Forelimb muscle (tissue), 1 donor: ENCODE measurements at regions not wholly inside any gene's neighbourhood (a gene's known extent, or its start where the extent isn't known, plus 50 kb on each side); places are given as distances from the start of the nearest gene placed in this dataset.

Source experiments
- DNase-seq: peaks from one replicate; pipeline ENCODE4 v3.0.0-alpha.2; 2013; ENCODE audit warnings: low read depth

DNA sequence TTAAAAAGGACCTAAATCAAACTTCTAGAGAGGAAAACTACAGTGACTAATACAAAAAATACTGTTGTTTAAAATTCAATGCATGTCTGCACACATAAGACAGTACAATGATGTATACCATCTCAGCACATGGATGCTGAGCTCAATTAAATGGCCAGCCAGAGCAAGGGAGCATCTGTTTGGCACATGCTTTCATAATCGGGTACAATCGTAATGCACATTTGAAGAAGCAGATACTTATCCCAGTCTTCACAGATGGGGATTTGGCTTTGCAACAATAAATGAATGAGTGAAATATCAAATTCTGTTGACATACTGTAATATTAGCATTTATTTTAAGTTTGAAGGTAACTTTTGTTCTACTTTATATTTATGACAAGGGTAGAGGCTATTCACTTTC lies 187.8 kb downstream of the CRPPA start:
- DNase-seq, result no peak

DNA sequence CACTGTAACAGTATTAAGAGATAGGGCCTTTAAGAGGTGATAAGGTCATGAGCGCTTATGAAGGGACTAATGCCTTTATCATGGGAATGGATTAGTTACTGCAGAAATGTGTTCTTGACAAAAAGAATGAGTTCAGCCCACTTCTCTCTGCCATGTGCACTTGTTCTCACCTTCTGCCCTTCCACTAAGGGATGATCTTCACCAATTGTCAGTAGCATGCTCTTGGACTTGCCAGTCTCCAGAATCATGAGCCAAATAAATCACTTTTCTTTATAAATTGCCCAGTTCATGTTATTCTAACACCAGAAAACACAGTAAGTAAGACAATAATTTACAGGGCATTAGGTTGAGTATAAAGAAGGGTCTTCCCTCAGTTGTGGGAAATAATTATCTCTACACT lies 189.1 kb downstream of the CRPPA start:
- no peak for DNase-seq

DNA sequence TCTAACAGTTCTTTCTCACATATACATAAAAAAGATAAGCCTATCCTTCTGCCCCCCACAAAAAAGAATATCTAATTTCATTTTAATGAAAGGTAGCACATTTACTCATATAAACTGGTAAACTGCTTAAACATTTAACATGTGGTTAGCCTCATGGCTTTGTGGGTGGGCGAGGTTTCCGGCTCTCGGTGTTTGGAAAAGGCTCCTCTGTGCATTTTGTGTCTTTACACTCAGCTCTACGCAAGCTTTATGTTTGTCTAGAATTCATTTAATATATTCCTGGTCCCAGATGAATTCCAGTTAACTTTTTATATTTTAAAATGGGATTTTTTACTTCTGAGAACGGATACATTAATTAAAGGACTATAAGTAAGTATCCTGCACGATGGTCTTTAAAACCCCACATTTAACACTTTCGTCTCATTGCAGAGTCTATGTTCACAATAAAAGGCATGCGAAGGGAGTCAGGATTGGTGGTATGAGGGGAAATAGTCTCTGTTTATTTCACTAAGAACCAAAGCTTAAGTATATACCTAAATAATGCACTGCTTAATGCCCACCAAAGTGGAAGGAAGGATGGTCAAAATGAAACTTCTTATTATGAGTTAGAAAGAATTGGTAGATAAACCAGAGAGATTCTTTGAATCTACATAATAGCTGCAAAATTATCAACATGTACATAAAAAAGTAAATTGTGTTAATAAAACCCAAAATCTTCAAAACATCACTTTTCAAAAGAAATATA lies 197.2 kb downstream of the CRPPA start:
- DNase-seq, result no peak

DNA sequence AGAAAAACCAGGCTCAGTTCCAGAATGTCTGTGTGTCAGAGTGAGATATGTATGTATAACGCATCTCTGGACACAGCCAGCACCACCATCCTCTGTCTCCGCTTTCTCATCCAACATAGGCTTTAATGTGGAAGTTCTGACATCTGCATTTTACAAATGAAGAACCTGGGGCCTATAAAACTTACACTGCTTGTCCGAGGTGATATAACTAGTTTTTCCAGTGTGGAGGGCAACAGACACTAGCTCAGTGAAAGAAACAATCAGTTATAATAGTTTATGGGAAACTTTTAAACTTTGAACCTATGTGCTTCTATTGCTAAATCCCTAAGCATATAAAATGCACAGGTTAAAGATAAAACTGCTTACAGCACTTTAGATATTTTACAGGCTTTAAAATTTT lies 208.7 kb downstream of the CRPPA start:
- no peak for DNase-seq

DNA sequence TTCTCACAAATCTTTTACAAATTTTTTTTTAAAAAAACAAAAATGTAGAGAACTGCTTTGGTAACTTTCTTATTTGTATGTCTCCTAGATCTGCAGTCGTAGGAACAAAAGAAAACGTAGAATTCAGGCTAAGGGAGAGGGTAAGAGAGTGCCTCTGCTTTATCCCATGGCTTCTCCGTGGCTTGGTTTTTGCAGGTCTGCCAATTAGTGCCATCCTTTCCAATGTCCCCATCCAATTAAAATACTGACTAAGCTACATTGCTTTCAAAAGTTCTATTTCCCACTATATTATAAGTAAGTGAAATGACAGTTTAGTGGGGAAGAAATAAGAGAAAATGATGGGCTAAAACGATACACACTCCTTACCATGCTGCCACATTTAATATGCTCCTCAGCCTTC lies 209.3 kb downstream of the CRPPA start:
- DNase-seq, result no peak

DNA sequence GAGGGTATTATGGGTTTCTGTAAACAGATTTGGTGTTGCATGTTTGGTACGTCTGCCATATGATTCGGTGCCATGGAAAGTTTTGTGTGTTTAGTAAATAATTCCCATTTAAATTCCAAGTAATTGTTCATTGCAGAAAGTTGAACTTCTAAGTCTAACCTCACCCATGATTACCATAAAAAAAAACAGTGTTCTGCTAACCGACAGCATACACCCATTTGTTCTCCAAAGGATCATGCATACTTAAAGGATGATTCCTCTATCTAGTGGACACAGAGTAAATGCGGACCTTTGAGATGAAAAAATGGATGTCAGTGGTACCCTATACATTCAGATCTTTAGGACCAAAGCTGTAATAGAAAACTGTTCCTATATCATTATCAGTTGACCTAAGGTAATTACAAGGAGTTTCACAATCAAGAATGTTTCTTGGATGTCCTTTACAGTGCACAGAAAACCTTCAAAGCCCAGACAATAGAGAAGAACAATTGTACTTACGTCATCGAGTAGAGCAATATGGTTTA lies 209.9 kb downstream of the CRPPA start:
- no peak for DNase-seq

DNA sequence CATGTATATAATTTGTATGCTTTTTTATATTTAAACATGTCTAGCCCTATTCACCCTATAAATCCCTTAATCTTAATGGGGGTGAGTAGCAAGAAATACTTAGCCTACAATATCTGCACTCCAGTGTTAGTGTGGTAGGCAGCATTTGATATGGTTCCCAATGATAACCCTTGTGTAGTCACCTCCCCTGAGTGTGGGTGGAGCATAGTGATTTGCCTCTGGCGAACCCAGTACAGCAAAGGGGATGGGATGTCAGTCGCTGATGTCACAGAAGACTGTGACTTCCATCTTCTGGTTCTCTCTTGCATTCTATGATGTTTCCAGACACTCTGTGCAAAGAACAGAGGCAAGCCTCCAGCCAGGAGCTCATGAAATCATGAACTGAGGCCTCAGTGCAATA lies 211.2 kb downstream of the CRPPA start:
- DNase-seq, result no peak

DNA sequence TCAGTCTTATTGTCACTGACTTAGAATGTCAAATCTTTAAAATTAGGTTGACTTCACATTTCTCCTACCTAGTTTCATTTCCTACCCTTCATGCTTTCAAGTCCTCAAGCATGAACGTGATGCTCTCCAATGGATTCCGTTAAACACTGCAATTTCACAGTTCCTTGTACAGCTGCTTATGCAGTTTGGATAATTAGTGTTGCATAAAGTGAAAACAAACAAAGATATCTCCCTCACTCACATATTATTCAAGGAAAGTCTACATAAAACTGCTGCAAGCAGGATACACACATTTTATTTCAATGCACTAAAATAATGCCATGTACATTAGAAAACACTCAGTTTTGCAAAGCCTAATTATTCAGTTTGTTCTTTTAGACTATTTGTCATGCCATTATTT lies 214.0 kb downstream of the CRPPA start:
- DNase-seq, result no peak

DNA sequence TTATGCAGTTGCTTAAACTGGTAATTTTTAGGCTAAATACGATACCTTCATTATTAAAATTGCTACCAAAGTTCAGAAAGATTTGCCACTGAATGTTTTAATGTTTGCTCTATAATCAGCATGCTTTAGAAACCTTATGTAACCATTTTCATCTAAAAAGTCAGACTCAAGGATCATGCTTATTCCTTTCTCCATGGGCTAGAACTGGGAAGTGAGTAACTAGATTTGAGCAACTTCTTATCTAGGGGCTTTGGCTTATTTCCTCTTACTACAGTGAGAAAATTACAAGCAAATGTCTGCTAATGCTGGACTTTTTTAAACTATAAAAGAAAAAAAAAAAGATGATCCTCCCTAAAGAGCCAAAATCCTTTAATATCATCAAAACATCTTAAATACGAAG lies 215.9 kb downstream of the CRPPA start:
- no peak for DNase-seq

DNA sequence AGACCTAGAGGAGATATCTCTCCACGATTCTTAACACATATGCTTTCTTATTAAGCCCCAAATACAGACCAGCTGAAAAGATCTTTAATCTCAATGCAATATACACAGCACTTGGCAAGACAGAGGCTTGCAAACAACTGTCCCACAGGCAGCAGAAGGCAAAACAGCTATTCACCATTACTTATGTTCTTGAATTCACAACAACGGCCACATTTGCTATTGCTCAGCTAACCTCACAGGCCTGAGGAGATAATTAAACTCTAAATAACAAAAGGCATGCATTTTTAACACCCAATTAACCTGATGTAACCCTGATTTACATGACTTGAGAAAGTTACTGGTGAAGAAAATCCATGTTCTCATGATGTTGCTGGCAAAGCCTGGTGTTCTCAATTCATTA lies 216.4 kb downstream of the CRPPA start:
- DNase-seq, result no peak

DNA sequence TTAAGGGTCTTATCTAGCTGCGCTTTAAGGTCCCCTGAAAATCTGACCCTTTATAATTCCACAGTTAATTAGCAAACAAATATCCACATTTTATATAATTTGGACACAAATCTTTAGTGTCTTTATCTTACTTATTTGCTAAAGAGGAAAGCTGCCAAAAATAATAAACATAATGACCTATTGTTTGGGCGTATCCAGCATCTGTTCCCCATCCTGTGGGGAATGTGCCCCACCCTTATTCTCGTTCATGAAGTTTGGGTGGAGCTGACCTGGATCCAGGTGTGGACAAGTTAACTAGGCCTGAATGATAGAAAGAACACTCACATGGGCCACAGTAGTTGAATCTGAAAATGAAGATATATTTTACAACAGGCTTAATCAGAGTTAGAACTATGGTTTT lies 218.3 kb downstream of the CRPPA start:
- DNase-seq, result no peak

DNA sequence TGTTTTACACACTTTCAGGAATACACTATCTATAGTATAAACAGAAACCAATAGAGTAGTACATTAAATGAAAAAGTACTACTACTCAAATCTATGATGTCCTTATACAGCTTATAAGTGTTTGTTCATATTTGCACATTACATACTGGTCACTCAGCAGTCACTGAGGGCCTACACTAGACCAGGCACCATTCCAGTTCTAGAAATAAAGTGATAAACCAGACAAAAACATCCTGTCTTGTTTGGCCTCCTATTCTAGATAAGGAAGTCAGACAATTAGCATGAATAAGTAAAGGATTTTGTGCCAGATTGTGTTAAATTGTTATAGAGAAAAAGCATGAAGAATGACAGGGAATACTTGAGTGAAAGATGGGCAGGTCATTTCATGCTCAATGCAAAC lies 219.0 kb downstream of the CRPPA start:
- no peak for DNase-seq

DNA sequence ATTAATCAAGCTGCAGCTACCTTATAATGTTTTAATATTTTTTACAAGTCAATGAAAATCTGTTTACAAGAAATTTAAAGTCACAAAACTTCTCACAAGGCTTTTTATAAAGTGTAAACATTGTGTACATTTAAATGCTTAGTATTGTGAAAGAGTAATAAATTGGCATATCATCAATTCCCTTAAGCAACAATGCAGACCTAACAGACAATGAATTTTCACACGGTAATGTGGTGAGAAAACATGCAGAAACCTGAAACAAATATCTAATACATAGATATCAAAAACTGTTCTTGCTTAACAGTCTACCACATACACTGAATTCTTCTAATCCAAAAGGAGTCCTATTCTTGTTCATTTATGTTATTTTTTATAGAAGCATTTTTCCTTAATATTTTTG lies 220.7 kb downstream of the CRPPA start:
- DNase-seq, result no peak

DNA sequence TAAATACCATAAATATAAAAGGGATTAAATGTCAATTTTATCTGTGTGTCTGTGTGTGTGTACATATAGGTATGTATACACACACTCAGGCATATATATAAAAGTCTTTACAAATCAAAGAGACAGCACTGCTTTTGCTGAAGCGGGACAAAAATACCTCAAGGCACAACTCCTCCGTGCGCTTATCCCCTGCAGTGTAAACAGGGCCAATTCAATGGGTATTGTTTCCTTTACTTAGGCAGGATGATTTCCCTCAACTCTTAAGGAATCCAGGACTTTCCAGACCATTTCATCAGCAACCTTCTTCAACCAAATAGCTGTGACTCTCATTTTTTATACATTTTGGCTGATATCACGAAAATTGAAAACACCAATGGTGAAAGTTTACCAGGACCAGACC lies 227.7 kb downstream of the CRPPA start:
- no peak for DNase-seq

DNA sequence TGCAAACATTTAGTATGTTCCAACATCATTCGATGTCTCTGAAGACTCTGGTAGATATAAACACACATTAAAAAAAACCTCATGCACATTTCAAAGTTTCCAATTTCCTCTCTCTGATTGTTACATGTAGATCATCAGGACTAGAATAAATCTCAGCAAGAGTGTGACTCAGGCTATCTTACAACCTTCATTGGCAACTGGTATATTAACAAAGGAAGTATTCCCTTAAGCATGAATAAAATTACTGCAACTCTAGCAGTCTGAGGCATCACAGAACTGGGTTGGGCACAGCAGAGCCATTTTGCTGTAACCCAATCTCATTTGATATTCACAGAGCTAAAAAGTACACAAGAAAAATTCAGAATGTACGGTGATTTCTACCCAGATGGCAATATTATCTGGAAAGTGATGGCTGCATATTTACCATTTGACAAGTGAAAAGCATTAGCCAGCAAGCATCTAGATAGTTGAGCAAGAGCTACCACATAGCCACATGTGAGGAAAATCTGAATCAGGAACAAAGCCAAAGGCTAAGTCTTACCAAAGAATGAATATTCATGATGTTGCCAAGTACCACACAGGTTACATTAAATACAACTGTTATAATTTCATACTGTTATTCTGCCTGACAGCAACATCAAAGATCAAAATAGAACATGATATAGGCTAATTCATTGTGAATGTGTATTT lies 232.2 kb downstream of the CRPPA start:
- no peak for DNase-seq

DNA sequence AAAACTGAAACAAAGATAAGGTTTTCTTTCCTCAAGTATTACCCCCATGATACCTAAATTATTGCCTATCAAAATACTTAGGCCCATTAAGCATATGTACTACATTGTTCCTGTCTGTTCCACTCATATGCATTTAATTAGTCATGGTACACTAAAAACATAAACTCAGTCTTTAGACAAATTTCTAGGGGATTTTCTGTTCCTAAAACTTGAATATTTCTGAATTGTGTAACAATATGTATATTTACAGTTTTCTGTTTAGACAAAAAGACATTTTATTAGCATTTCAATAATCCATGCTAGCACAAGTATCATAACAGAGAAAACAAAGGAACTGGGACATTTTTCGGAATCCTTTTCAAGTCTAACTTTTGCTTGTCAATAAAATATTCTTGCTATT lies 234.2 kb downstream of the CRPPA start:
- no peak for DNase-seq

DNA sequence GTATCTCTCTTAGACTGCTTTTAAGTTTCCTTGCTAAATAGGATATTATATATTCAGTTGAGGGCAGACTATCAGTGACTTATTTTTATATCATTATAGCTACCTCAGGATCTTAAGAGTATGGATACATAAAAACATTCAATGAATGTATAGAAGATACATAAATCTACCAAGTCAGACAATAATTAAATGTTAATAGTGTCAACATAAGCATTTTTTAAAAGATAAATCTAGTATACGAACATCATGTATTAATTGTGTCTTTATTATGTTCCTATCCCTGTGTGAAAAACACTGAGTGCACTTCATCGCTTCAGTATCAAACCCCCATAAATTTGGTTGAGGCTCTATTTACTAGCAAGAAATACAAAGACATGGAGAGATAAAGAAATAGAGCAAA lies 242.8 kb downstream of the CRPPA start:
- DNase-seq, result no peak

DNA sequence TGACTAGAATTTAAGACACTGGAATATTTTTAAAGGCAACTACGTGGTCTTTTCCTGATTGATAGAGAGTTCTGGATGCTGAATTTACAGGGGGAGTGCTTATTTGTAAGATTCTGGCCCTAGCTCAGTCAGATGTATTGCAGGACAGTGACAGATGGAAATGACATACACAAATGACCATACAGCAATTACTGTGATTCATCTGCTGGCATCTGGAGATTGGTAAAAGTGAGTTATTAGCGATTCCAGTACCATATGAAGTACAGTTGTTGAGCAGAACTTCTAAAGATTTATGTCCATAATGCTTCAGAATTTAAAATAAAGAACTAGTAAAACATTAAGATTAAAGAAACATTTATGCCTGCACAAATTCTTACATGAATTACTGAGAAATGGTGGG lies 243.2 kb downstream of the CRPPA start:
- no peak for DNase-seq

DNA sequence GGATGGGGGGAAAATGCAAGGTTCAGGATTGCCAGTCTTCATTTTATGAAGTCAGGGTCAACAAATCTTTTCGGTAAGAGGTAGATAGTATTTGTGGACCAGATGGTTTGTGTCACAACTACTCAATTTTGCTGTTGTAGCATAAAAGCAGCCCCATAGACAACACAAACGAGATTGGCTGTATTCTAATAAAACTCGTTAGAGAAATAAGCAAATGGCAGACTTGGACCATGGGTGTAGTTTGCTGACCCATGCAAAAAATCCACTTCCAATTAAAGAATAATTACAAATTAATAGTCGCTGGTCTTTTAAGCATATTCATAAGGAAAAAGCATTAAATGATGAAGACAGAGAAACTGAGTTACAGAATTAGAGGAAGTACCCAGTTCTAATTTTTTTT lies 247.1 kb downstream of the CRPPA start:
- DNase-seq, result no peak

DNA sequence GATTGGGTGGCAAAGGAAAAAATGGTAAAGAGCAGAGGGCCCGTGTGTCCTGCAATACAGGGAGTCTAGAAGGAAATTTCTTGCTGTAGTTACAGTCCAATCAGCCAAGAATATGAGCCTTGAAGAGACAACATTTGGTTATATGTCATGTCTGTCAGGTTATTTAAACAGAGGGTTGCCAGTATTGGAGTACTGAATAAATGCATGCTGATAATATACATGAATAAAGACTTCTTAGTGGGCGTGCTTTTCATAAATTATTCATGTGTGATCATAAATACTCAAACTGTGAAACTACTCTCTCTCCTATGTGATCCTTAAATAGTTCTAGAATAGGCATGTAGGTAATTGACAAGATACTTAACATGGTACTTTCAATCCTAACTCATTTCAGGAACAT lies 249.0 kb downstream of the CRPPA start:
- DNase-seq, result no peak

DNA sequence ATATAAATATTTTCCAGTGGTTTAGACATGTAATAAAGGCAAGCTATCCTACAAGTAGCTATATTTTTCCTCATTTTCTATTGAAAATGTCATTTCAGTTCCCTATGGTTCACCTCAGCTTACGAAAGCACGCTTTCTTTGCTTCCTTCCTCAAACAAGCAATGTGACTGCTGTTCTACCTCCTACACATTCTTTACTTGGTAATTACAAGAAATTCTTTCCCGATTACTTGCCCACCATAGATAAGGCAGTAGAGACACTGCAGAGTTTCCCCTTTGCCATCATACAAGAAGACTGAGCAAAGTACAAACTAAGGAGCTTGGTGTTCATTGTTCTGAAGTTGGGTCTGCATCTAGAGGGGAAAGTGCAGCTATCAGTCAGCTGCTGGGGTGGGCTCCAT lies 249.4 kb downstream of the CRPPA start:
- no peak for DNase-seq

DNA sequence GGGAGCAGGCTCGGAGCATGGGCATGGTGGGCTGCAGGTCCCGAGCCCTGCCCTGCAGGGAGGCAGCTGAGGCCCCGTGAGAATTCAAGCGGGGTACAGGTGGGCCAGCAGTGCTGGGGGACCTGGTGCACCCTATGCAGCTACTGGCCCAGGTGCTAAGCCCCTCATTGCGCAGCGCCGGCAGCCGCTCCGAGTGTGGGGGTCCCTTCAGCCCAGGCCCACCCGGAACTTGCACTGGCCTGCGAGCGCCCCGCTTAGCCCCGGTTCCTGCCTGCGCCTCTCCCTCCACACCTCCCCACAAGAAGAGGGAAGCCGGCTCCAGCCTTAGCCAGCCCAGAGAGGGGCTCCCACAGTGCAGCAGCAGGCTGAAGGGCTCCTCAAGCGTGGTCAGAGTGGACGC lies 250.7 kb downstream of the CRPPA start:
- DNase-seq, result no peak

DNA sequence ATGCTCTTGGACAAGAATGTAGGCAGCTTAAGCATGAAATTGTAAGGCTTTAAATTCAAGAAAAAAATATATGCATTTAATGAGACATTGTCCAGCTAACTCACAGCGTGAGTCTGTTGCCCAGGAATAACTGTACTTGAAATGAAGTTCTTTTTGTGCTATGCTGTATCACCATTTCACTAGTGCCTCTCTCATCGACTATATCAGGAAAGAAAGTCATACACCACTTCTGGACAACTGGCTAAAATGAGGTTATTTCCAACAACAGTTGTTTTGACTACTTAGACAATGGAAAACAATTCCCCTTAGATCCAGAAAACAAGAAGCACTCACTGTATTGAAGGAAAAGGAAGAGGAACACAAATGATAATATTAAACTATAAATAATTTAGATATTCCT lies 251.8 kb downstream of the CRPPA start:
- no peak for DNase-seq

DNA sequence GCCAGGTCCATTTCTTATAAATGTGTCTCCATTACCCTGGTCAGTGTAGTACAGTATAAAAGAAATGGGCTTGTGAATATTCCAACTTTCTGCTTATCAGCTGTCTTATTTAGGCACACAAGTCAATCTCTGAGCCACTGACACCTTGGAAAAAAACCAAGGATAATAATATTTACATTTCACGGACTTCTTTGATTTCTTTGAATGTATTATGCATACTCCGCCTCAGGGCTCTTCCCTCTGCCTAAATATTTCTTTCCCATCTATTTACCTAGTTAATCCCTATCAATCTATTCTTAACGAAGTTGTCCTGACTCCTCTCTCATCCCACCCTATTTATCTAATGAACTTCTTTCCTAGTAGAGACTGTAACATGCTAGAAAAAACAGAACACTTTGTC lies 253.8 kb downstream of the CRPPA start:
- no peak for DNase-seq
